GOT3 (cell line): ENCODE measurements at regions not wholly inside any gene's neighbourhood (a gene's known extent, or its start where the extent isn't known, plus 50 kb on each side); places are given as distances from the start of the nearest gene placed in this dataset.

ENCODE experiments used
- DNase-seq: peaks from one replicate; lab custom pipeline; 2025; ENCODE audit warnings: mixed read lengths; lab: John Stamatoyannopoulos, UW

DNA sequence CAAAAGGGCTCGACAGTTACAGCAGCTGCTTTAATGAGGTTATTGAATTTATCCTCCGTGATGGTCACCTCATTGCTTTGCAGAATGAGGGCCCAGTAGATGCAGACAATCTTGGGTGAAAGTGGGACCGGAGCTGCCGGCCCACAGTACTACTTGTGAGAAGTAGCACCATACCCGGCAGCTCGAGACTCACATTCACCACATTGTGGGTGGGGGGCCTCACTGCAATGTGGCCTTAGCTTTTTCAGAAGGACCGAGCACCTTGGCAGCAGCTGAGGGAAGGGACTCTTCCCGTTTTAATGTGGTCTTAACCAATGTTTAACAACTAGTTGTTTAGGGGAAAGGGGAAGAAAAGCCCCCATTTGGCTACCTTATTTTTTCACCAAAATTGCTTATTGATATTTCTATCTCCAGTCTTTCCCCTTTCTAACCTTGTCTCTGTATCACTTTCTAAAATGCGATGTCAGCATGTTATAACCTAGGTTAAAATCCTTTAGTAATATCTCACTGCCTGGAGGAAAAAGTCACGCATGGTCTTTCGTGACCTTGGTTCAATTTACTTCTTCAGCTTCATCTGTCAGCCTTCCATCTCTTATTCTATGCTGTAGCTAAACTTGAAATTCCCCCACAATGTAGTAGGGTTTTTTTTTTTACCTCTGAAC lies 87.4 kb upstream of the PHYHIPL start:
- DNase-seq = no peak

DNA sequence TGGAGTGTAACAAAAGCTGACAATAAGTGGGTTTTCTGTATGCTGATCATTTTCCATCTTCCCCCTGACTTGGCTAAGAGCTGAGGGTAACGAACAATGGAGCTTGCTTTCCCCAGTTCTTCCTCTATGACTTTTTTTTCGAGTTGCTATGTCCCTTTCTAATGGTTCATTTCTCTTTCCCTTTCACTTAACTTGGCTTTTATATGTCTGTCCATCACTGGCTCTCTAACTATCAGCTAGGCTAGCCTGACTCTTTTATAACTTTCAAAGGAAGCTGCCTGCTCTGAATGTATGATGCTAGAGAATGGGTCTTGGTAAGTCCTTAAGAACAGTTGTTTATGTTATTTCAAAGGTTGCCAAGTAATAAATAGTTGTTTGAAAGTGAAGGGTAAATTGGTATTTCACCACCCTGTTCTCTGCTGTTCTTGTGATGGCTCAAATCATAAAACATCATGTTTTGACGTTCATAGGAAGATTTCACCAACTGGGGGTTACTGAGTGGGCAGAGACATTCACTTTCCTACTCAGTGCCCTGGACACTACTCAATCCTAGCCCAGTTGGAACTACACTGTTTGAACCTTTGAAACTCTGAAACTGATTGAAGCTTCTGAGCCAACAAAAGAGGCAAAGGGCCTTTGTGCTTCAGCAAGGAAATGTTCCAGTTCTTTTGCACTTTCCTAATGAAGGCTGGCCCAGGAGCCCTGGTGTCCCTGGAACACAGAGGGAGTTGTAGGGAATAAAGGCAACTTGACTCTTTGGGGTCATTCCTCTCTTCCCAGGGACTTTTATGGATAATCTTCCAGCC lies 85.4 kb upstream of the PHYHIPL start:
- DNase-seq = no peak

DNA sequence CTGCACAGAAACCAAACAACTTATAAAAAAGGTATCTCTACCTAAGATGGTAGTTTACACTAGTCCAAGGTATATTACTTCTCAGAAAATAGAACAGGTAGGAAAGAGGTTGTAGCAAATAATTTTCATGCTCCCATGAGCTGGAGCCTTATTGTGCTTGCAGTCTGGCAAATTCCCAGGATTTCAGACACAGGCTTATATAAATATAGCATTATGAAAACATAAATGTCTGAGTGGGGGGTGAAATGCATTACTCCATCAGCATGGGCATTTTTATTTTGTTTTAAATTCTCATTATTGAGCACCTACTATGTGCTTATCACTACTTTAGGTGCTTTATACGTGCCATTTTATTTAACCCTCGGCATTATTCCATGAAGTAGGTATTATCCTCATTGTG lies 83.0 kb upstream of the PHYHIPL start:
- DNase-seq = no peak

DNA sequence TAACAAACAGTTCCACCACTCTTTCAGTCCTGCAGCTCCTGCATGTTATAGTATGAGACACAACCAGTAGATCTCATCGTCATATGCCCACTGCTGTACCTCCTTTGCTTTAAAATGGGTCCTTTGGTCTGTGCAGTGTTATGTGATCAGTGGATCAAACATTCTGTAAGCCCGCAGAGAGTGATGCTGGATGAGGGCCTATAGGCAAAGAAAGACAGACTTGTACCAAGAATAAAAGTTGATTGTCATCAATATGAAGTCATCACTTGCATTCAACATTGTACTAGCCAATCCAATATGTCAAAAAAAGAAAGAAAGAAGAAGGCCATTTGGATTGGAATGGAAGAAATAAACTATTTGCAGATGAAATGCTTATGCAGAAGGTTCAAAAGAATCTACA lies 79.8 kb upstream of the PHYHIPL start:
- DNase-seq = no peak

DNA sequence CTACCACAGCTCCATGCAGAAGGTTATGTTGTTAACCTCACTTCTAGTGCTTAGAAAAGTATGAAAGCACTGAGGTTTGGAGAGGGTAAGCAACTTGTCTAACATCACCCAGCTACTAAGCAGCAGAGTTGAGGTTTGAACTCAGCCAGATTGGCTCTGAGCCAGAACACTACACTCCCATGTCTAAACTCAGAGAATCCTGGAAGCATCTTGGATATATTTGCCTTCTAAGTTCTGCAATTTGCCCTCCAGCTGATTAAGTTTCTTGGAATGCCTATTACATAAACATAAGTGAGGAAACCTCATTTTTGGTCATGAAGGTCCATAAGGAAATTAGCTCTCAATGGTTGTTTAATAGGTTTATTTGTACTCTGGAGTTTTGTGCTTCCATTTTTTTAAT lies 78.1 kb upstream of the PHYHIPL start:
- DNase-seq = peak; percentile 4

DNA sequence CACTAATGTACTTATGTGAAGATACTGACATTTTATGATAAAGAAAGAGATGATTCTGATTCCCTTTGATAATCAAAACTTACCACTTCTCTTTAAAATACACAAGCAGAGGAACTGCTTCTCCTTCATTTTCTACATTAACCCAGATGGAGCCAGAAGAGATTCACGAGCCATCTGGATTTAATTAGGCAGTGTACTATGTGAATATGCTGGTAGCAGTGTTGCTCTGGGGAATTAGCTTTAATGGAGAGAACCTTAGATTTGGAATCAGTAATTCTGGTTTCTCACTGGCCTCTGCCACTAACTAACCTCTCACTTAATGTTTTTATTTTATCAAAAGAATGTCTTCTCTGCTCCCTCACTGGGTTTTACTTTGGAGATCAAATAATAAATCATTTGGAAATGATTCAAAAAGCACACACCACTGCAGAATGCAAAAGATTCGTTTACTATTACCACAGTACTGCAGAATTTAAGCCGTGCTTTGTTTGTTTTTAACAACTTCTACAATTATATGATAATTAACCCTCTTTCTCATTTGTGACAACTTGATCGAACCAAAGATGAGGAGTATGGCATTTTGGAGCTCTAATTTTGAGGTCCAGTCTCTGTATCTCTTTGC lies 77.5 kb upstream of the PHYHIPL start:
- DNase-seq = no peak

DNA sequence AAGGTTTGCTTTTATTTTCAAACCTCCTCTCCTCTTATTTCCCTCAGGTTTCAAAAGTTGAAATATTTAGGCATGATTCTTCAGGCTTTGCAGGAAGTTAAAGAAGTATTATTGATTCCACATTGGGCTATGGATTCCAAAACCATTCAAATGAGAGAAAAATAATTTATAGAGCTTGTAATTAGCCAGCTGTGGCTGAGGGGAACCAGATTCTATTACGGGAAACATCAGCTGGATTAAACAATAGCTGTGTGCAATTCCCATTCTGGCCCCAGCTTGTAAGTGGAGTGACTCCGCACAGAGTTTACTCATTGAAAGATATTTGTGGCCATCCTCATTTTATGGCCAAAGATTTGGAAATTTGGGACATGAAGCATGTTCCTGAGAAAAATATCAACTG lies 77.0 kb upstream of the PHYHIPL start:
- no peak for DNase-seq

DNA sequence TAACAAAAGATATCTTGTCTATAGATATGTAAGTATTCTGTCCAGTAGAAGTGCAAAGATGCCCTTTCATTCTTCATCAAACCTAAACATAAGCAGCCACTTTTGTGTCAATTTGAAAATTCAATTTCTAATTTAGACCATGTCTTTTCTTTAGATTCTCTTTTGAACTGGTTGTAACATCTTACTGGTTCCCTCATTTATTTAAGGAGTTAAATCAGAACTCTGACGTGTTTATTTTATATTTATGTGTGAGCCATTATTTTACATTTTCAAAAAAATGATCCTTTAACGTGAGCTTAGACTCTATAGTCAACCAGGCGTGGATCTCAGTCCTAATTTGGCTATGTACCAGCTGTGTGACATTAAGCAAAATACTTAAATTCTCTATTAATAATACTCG lies 74.0 kb upstream of the PHYHIPL start:
- no peak for DNase-seq

DNA sequence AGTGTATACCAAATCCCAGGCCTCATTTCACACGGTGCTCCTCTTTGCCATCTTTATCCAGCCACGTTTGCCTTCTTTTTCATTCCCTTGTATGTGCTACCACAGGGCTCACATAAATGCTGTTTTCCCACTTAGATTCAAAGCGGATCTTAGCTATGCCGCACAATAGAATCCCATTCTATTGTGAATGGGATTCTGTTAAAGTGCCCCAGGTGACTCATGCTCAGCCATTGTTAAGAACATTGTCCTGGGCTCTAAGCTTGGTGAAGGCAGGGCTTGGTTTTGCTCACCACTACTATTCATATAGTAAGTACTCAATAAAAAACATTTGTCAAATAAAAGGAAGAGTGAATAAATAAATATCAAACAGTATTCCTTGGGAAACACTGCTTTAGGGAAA lies 72.3 kb upstream of the PHYHIPL start:
- no peak for DNase-seq

DNA sequence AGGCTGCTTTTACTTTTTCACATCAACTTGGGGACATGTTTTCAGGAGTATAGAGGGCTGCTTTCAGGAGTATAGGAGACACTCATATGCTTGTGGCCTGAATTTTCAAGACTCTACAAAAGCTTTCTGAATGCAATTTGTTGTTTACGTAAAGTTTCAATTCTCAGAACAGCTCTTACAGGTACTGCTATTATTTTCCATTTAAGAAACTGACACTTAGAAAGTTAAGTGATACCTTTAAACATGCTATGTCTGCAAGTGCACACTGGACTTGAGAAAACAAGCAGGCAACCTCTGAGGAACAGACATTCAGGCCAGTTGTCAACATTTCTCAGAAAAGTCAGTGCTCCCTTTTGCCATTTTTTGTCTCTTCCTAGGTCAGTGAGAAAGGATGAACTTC lies 70.0 kb upstream of the PHYHIPL start:
- no peak for DNase-seq

DNA sequence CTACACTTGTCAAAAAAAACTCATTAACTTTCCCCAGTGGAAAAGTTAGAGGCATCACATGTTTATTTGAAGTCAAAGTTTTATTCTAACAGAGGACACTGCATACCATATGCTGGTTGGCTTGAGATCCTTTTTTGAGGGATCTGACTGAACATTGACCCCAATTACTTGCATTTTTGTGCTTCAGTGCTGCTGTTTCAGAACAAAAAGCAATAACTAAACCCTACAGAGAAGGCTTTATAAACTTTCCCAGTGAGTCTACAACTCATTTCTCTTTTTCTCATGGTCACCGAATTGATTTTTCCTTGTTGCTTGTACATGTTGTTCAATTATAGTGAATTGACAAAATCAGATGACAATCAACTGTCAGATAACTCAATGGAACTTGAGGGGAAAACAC lies 69.3 kb upstream of the PHYHIPL start:
- no peak for DNase-seq

DNA sequence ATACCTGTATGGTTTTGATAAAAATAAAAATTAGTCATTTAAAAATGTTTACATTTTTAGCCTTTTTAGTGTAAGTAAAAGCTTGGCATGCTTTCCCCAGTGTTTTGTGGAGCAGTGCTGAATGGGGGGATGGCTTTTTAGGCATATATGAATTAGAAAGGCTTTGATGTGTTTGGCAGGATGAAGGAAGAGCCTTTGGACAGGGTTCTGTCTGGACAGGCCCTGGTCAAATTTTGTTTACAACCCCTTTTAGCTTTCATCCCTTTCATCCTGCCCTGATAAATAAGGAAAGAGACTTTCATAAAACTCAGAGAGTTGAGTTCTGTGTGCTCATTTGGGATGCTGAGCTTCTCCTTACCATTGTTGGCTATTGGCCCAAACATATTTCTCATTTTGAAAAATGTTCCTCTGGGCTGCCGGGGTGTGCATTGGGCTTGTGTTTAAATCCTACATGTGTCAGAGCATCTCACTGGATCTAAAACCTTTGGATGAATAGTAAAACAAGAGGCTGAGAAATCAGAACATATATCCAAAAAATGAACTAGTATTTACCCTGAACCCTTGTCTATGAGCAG lies 68.1 kb upstream of the PHYHIPL start:
- no peak for DNase-seq

DNA sequence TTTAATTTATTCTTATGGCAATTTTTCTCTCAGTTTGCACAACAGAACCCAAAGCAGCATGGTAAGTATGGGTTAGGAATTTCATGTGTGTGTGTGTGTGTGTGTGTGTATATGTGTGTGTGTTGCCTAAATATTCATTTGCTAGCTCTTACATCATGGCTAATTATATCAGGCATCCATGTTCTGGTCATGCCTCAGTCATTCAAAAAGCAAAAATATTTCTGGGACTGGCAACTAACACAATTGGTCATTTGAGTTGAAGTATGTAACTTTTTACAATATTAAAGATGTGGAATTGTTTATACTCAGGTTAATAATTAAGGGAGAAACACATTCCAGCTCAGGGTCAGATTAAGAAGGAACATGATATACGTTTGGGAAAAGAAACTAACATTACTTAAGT lies 67.6 kb upstream of the PHYHIPL start:
- no peak for DNase-seq

DNA sequence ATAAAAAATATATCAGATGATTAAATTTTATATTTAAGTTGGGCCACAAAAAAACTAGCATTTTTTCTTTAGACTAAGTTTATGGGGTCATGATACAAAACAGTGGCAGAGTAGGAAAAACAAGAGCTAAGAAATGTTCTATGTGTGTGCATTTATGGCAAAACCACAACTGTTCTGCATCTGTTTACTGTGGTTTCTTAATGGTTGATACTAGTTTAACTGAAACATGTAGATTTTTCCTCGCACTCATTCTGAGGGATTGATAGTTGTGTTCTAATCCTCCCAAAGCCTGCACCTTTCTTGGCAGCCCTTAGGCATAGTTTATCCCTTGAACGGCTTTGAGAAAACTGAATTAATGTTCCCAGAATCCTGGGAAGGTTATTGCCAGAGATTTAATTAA lies 66.6 kb upstream of the PHYHIPL start:
- DNase-seq = no peak

DNA sequence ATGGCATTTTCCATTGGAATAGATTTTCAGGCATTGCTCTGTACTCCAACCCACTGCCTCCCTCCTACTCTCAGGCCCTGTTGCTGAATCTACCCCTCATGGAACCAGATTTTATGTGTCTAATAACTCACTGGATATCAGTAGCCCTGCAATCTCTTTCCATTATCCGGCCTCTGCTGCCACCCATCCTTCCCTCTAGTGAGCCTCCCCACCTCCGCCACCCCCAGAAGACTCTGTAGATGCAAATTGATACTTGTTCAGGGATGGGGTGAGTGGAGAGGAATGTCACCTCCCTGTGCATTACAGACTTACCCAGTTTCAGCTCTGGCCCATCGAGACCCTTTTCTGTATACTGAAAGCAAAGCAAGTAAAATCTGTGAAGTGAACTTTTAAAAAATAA lies 52.3 kb upstream of the PHYHIPL start:
- DNase-seq = no peak

DNA sequence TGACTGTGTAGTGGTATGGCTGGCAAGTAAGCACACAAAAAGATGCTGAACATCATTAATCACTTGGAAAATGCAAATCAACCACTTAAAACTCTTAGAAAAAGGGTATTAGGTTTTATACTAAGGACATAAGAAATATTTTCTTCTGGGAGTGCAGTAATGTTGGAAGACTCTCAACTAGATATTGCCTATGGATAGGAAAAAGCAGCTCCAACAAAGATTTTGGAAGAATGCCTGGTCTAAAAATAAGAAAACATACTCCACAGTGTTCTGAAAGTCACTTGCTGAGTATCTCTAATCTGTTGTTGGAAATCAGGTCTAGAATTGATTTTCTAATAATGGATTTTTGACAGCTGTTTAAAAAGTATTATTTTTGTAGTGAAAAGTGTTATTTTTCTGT lies 50.8 kb upstream of the PHYHIPL start:
- no peak for DNase-seq

DNA sequence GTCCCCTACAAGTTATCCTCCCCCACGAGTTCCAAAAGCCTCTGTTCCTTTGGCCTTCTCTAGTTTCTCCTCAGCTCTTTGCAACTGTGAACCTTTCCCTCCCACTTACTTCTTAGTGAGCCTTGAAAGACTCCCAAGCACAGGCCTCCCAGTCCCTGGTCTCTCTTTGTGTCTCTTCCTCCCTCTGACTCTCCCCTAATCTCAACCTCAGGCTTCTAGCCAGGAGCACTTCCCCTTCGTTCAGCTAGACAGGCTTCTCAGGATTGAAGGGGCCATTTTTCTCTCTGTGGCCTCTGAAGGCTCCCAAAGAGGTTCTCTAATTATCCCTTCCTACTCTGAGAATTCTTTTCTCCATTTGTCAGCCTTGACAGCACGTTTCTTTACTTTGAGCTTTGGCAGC lies 50.2 kb upstream of the PHYHIPL start:
- no peak for DNase-seq
